ENCODE measurements at regions not wholly inside any gene's neighbourhood (a gene's known extent, or its start where the extent isn't known, plus 50 kb on each side); places are given as distances from the start of the nearest gene placed in this dataset.

DNA sequence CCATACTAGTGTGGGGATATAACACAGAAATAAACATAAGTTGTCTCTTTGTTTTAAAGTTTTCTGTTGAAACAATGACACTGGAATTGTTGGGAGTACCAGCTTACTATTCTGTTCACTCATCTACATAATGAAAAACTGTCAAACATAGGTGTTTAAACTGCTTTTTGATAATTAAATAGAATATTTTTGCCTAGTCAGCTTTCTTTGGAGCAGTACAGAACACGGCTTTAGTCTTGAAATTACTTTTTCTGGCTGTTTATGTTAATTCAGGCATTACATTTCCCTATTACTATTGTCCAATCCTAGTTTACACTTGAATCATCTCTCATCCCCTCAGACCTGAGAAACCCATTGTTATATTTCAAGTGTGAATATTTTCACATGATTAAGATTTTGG, 73.0 kb downstream of the FAM47B start:
- TF ChIP-seq, protein P1, sequence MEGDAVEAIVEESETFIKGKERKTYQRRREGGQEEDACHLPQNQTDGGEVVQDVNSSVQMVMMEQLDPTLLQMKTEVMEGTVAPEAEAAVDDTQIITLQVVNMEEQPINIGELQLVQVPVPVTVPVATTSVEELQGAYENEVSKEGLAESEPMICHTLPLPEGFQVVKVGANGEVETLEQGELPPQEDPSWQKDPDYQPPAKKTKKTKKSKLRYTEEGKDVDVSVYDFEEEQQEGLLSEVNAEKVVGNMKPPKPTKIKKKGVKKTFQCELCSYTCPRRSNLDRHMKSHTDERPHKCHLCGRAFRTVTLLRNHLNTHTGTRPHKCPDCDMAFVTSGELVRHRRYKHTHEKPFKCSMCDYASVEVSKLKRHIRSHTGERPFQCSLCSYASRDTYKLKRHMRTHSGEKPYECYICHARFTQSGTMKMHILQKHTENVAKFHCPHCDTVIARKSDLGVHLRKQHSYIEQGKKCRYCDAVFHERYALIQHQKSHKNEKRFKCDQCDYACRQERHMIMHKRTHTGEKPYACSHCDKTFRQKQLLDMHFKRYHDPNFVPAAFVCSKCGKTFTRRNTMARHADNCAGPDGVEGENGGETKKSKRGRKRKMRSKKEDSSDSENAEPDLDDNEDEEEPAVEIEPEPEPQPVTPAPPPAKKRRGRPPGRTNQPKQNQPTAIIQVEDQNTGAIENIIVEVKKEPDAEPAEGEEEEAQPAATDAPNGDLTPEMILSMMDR (IDR thresholded peaks at IDR 0.05), result no peak
- no peak for TF ChIP-seq POLR2AphosphoS5 (IDR thresholded peaks at IDR 0.05)
- no peak for TF ChIP-seq POLR2A (IDR thresholded peaks at IDR 0.05)
- TF ChIP-seq EP300 (IDR thresholded peaks at IDR 0.05), result no peak

All from upper lobe of left lung (tissue), 4 donors.